PC-3 (cell line): ENCODE measurements at regions not wholly inside any gene's neighbourhood (a gene's known extent, or its start where the extent isn't known, plus 50 kb on each side); places are given as distances from the start of the nearest gene placed in this dataset.

ENCODE experiments used
- CTCF ChIP-seq: fragments of 300-600 bp; sonication (generic); conservative IDR thresholded peaks from 2 replicates; pipeline ENCODE4 v1.5.1; 2017; ENCODE audit warnings: antibody characterized with exemption, low read depth, mild to moderate bottlenecking, low read length
- EZH2phosphoT487 ChIP-seq: fragments of 300-600 bp; sonication (generic); IDR thresholded peaks from 2 replicates; pipeline ENCODE4 v1.6.1; 2018; ENCODE audit warnings: mild to moderate bottlenecking, antibody characterized with exemption, low read length, borderline replicate concordance

DNA sequence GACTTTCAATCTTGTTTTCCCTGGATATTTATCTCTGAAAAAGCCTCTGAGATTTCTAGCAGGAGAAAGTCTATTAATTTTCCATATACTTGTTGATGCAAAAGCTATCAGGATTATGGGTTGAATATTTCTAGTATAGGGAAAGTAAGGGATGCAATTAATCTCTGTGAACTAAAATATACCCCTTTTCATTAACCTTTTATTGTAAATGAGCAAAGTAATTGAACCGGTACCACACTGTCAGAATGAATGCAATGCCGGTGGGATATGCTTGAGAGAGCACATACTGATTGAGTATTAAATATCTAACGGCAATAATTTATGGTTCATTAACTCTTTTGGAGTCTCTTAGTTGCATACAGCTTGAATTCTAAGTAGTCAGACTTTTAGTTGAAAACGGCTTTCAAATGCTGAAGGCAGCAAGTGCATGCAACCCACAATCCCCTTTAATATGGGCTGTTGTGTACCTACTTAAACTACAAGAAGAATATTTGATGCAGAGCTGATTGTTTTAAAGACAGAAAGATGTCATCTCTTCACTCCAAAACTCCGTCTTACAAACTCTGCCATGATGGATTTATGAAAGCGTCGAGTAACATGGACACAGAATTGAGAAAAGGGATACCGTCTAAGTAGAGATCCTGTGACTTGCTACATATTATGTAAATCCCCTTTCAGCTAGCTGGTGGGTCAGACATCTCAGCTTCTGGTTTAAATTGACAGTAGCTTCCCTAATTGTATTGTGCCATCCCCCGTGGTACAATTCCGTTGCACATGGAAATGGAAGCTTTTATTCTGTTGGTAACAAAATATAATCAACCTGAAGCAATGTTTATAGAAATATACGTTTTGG lies 141.3 kb upstream of the CDH8 start:
- no peak for TF ChIP-seq CTCF
- no peak for TF ChIP-seq EZH2phosphoT487
